Colonic mucosa (tissue), 4 donors: ENCODE measurements at regions not wholly inside any gene's neighbourhood (a gene's known extent, or its start where the extent isn't known, plus 50 kb on each side); places are given as distances from the start of the nearest gene placed in this dataset.

ENCODE experiments used
- DNase-seq: peaks from one replicate; pipeline ENCODE4 v3.0.0-alpha.2; 2020
- H3K27ac ChIP-seq: fragments of 200-600 bp; one replicate; pipeline ENCODE4 v1.8.0; 2021
- H3K27me3 ChIP-seq: fragments of 200-600 bp; one replicate; pipeline ENCODE4 v1.8.0; 2021
- H3K36me3 ChIP-seq: fragments of 200-600 bp; one replicate; pipeline ENCODE4 v1.8.0; 2021
- H3K4me1 ChIP-seq: fragments of 200-600 bp; one replicate; pipeline ENCODE4 v1.8.0; 2021; ENCODE audit warnings: mild to moderate bottlenecking
- H3K4me3 ChIP-seq: fragments of 200-600 bp; one replicate; pipeline ENCODE4 v1.8.0; 2021
- H3K9ac ChIP-seq, 2 donors: one replicate each; pipeline ENCODE4 v1.7.0; 2013; ENCODE audit warnings: control low read depth in 2 of 2, low read depth in 2 of 2, low read length in 2 of 2
- H3K9me3 ChIP-seq: fragments of 200-600 bp; one replicate; pipeline ENCODE4 v1.8.0; 2021
- intact Hi-C: fragments of 100-400 bp; cut with DNase I; formaldehyde crosslinking; loops from one replicate; pipeline ENCODE4 v1.14.1; 2022
- TF ChIP-seq, protein P1 (sequence below): fragments of 200-600 bp; IDR thresholded peaks from one replicate; pipeline ENCODE4 v1.8.0; 2022; ENCODE audit warnings: antibody characterized with exemption, mild to moderate bottlenecking
- donor health status: healthy.
- donor health status: DM: no; HTN: no; CAD: no.
- donor health status: DM: no; HTN: no; CAD: no.

DNA sequence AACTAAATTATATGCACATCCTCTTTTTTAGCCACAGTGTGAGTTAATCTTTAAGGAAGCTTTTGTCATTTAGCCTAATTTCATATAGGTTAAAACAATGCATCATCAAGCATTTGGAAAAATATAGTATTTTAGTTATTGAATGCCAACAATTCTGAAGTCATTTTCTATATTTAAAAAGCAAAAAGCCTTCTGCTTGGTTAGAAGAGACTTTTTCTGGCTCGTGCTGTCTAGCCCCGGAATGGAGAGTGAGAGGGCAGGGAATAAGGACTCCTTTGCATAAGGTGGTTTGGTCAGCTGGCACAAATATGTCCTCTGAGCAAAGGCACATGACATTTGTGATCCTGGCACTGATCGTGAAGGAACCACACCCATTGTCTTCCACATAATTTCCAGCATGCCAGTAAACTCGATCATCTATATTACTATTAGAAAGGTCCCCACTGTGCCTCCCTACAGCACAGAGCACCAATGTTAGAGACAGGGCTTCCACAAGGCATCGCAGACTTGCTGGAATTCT lies 393.7 kb upstream of the INTU start:
- no peak for DNase-seq
- Histone ChIP-seq H3K4me3 (no peak overlapping the region), H3K36me3 (no peaks in the 10 kb centered on the region), H3K9me3 (no peaks in the 10 kb centered on the region), H3K27me3 (no peaks in the 10 kb centered on the region), H3K9ac (no peak overlapping the region), H3K27ac (no peak overlapping the region), H3K4me1 (no peaks in the 10 kb centered on the region)
- intact Hi-C loops: no loop called here
- TF ChIP-seq, protein P1, sequence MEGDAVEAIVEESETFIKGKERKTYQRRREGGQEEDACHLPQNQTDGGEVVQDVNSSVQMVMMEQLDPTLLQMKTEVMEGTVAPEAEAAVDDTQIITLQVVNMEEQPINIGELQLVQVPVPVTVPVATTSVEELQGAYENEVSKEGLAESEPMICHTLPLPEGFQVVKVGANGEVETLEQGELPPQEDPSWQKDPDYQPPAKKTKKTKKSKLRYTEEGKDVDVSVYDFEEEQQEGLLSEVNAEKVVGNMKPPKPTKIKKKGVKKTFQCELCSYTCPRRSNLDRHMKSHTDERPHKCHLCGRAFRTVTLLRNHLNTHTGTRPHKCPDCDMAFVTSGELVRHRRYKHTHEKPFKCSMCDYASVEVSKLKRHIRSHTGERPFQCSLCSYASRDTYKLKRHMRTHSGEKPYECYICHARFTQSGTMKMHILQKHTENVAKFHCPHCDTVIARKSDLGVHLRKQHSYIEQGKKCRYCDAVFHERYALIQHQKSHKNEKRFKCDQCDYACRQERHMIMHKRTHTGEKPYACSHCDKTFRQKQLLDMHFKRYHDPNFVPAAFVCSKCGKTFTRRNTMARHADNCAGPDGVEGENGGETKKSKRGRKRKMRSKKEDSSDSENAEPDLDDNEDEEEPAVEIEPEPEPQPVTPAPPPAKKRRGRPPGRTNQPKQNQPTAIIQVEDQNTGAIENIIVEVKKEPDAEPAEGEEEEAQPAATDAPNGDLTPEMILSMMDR: no peak

DNA sequence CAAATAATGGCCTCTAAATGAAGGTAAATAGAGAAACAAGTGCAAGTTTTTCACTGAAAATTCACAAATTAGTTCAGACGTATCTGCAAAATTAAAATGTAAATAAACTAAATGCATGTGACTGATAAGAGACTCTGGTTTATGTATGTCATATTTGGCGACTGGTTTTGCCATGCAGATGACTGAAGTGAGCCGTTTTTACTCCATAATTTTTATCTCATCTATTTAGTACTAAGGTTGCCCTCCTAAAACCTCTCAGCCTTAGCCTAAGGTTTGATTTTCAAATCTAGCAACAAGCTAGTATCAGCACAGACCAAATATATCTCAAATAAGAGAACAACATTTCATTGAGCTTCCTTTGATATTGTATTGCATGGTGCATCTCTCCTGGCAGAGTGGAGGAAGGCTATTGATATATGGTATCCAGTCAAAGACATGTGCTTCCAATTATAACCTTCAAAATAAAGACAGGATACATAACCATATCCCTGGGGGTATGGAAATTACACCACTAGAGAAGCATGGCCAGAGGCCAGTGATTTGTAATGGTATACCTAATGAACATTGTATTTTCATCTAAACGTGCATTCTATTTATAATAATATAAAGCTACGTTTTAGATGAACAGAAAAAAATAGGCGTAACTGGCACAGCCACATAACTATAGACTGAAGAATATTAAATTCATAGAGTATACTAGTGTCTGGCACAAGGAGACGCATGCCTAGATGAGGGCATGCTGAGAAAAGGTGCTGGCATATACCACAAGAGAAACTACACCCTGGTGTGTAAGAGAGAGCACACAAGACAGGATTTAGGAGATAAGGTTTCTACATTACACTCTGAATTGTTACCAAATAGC lies 392.6 kb upstream of the INTU start:
- H3K36me3 ChIP-seq: no peaks in the 10 kb centered on the region
- H3K9me3 ChIP-seq: no peaks in the 10 kb centered on the region
- no peak overlapping the region for H3K27ac ChIP-seq
- TF ChIP-seq, protein P1: no peak
- no peak for DNase-seq
- no peak overlapping the region for H3K4me3 ChIP-seq
- intact Hi-C loops: no loop called here
- no peak overlapping the region for H3K9ac ChIP-seq
- no peaks in the 10 kb centered on the region for H3K27me3 ChIP-seq
- no peaks in the 10 kb centered on the region for H3K4me1 ChIP-seq

DNA sequence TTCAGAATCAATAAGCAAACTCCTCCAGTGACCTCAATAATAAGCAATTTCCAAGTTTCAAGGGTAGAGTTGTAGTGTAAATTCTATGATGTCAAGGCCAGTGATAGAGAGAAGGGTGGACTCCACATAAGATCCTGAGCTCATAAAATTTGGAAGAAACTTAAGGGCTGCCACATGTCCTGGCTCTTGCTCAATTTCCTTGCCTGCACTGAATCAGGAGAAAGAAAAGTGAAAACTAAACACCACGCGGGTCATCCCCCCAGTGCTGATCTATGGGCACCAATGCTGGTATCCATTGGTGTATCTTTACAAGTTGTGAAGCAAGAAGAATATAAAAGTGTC lies 392.0 kb upstream of the INTU start:
- Histone ChIP-seq H3K9ac (no peak overlapping the region), H3K36me3 (no peaks in the 10 kb centered on the region), H3K4me1 (no peaks in the 10 kb centered on the region), H3K4me3 (no peak overlapping the region), H3K27ac (no peak overlapping the region), H3K9me3 (no peaks in the 10 kb centered on the region), H3K27me3 (no peaks in the 10 kb centered on the region)
- no peak for DNase-seq
- TF ChIP-seq, protein P1: no peak
- intact Hi-C loops: no loop called here

DNA sequence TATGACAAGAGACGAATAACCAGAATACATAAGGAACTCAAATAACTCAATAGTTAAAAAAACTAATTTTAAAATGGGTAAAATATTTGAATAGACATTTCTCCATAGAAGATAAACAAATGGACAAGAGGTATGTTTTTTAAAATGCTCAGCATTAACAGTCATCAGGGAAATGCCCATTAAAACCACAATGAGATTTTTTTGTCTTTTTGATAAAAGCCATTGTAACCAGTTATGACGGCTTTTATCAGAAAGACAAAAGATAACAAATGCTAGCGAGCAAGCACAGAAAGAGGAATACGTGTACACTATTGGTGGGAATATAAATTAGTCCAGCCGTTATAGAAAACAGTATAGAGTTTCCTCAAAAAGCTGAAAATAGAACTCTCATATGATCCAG lies 388.2 kb upstream of the INTU start:
- TF ChIP-seq, protein P1: no peak
- no peaks in the 10 kb centered on the region for H3K27me3 ChIP-seq
- intact Hi-C loops: no loop called here
- H3K36me3 ChIP-seq: no peaks in the 10 kb centered on the region
- H3K9me3 ChIP-seq: no peaks in the 10 kb centered on the region
- no peak overlapping the region for H3K27ac ChIP-seq
- no peaks in the 10 kb centered on the region for H3K4me1 ChIP-seq
- H3K9ac ChIP-seq: no peak overlapping the region
- no peak for DNase-seq
- no peak overlapping the region for H3K4me3 ChIP-seq

DNA sequence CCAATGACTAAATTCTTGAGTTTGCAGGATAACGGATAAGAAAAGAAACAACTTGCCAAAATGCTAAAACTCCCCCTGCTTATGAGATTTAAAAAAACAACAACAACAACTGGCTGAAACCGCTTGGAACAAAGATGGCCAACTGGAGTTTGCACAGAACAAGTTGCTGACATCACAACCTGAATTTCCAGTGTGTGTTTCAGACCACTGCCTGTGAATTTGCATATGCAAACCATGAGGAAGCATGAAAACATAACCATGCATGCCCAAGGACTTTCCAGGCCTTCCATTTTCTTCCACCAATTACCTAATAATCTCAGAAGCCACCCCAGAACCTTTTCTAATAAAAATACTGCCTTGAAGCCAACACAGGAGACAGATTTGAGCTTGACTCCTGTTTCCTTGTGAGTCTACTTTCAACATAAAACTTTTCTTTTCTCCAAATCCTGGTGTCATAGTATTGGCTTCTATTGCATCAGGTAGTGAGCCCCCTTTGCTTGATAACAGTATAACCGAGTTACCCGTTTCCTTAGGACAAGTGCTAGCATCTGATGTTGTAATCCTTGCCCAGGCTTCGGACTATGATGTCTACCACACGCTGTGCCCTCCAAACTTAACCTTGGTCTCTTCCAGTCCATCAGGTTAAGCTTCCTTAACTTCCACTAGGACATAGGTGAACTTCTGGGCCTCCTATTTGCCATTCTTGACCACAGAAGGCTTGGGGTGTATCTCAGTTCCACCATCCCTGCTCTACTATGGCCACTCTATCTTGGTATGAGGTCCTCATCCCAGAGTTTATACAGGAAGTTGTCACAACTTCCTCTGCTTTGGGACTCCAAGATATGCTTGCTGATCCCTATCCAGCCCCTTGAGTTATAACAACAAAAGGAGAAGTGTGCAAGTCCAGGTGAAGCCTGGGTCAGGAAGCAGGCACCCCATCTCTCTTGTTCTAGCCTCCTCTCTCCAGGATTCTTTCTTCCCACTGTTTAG lies 385.5 kb upstream of the INTU start:
- H3K9ac ChIP-seq: no peak overlapping the region

More for the DNA sequence above, 385.5 kb upstream of the INTU start:
- Histone ChIP-seq H3K27me3 (no peaks in the 10 kb centered on the region), H3K4me1 (no peaks in the 10 kb centered on the region), H3K27ac (no peak overlapping the region), H3K36me3 (no peaks in the 10 kb centered on the region), H3K4me3 (no peak overlapping the region), H3K9me3 (no peaks in the 10 kb centered on the region)
- TF ChIP-seq, protein P1: no peak
- no peak for DNase-seq
- intact Hi-C loops: no loop called here
